Left kidney (tissue), 1 donor: ENCODE measurements at regions not wholly inside any gene's neighbourhood (a gene's known extent, or its start where the extent isn't known, plus 50 kb on each side); places are given as distances from the start of the nearest gene placed in this dataset.

Experiments
- DNase-seq: peaks from one replicate; pipeline ENCODE4 v3.0.0-alpha.2; 2013

DNA sequence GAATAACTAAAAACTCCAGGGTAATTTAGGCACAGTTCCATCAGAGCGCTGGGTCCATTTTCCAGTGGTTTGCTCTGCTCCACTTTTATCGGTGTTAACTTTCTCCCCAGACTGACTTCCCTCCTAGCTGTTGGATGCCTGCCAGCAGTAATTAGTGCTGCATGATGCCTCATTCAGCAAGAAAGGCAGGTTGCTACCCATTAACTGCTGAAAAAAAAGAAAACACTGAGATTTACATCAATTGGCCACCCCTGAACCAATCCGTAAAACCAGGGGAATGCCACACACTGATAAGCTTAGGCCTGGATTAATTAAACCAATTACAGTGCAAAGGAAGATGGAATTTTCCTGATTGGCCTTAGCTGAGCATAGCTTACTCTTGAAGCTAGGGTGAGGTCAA is 182.4 kb upstream of the CXXC4 start:
- peak; percentile 80 for DNase-seq

GRCh38 chr4:104682311-104682710 is 187.6 kb upstream of the CXXC4 start:
- no peak for DNase-seq

GRCh38 chr4:104693601-104694201 is 199.0 kb upstream of the CXXC4 start:
- DNase-seq: no peak

DNA sequence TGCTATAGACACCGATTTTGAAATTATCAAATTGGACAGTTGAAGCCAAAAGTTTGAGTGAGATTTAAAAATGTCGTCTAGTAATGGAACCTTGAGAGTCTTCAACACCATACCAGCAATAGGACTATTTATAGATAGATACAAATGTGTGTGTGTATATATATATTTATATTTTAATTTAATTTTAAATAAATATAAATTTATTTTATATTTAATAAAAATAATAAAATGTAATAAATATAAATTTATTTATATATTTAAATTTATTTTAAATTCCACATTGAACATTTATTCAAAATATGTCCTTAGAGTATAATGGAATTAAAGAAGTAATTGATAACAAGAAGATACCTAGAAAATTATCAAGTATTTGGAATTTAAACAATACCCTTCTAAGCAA is 221.9 kb upstream of the CXXC4 start:
- no peak for DNase-seq

GRCh38 chr4:104719539-104720230 is 225.0 kb upstream of the CXXC4 start:
- no peak for DNase-seq

DNA sequence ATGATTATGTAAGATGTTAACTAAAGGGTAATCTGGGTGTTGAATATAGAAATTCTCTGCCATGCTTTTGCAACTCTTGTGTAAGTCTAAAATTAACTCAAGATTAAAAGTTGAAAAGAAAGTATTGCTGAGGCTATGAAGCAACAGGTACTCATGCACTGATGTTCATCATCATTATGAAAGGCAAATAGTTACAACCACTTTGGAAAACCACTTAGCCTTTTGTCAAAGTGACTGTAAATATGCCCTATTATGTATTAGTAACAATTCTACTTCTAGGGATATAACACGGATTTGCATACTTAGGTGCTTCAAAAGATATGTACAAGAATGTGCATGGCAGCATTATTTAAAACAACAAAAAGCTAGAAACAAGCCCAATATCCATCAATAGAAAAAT is 227.8 kb upstream of the CXXC4 start:
- no peak for DNase-seq

- no peak for DNase-seq
Measured at GRCh38 chr4:104726002-104726401, 231.3 kb upstream of the CXXC4 start.

- no peak for DNase-seq
Measured at GRCh38 chr4:104727643-104728042, 232.9 kb upstream of the CXXC4 start.

DNA sequence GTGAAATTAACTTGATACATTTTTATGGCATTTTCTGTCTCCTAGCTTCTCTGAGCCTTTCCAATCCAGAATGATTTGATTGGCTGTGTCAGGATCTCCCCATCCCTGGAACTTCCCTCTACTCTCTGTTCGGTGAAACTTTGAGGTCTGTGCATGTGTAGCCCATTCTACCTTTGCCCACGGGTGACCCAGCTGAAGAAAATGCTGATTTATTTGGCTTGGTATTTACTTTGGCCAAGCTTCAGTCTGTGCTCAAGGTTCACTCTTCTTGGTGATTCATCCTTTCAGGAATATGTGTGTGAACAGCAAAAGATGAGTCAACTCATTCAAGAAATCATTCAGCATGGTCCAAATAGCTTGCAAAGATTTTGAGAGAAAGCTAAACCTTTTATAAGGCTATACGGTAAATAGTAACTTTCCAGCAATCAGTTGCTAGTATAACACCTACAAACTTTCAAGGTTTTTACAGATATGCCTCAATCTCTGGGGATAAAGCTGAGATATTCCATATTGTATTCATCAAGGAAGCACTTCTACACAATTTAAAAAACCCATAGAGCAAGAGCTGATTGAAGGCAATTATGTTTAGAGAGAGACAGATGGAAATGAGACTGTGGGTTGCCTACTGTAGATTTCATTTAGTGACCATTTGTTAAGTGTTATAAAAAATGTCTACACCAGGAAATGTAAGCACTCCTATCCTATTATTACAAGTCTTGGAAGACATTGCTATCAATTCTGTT is 233.9 kb upstream of the CXXC4 start:
- no peak for DNase-seq

DNA sequence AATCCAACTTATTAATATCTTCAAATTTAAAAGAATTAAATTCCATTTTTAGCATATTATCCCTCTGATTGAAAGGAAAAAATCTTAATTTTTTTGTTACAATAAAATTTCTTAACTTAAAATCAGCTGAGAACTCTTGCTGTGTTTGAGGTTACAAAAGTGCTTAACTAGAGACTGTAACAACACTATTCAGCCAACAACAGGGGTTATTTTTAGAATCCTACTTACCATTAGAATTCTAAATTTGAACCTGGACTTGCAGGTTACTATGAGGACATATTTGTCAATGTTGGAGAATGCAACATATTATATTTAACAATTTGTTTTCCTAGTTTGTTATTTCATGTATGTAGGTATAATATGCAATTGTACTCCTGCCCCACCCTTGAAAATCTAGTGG is 238.1 kb upstream of the CXXC4 start:
- no peak for DNase-seq

GRCh38 chr4:104735174-104735573 is 240.5 kb upstream of the CXXC4 start:
- DNase-seq: no peak

DNA sequence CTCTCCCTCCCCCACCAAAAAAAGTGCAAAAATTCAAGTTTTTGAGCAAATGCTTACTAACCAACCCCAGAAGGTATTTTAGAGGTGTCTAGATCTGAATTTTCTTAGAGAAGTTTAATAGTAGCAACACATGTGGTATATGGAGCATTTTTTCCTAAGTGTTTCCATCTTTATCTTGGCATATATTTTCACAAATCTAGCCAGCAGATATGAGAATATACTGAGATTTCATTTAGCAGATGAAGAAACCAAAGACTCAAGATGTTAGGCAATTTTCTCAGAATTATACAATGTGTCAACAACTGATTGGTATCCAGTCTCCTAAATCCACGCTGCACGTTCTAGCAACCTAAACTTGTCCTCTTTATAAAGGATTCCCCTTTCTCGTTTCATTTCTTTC is 245.5 kb upstream of the CXXC4 start:
- no peak for DNase-seq

- no peak for DNase-seq
Measured at GRCh38 chr4:104743215-104743653, 248.5 kb upstream of the CXXC4 start.

GRCh38 chr4:104747635-104748034 is 252.9 kb upstream of the CXXC4 start:
- no peak for DNase-seq

GRCh38 chr4:104749062-104749461 is 254.4 kb upstream of the CXXC4 start:
- DNase-seq: no peak

DNA sequence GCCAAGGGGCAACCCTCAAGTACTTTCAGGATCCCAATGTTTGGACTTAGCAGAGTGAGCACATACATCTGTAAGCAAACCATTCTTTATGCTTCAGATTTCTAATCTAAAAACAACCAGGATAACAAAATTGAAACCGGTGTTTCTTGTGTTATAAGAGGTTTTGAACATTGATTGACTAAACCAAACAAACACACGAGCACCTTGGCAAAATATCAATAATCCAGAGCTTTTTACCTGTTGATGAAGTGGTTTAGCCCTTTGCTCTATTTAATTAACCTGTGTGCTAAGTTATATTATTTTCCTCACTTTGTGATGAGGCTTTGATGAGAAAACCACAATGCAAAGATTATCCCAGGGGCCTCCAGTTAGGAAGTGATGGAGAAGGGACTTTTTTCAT is 255.3 kb upstream of the CXXC4 start:
- DNase-seq: no peak

DNA sequence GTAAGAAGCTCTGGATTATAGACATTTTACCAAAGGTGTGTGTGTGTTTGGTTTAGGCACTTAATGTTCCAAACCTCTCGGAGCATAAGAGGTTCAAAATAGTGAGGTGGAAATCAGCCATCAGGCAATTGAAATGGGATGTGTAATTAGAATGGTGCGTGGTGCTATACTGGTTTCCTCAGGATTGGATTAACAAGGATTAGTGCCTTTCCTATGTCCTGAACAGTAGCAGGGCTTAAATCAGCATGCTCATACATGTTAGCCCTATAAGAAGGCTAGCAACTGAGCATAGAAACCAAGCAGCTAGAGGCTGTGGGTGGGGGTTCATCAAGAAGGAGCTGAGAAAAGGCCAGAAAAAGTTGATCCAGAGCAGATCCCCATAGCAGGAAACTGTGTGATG is 256.8 kb upstream of the CXXC4 start:
- no peak for DNase-seq

DNA sequence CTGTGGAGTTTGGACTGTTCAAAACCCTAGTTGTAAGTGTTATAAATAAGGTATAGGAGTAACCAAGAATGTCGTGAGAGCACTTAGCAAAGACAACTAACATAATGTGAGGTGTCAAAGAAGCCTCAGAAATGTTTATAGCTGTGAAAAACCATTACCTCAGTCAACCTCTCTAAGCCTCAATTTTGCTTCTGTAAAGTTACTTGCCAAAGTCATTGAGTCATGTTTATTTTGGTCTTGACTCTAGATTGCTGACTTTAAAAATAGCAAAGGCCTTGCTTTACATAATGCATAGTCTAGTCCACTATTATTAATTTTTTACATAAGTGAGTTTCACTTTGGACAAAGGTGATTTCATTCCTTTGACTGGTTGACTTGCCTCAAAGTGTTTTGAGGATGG is 257.6 kb upstream of the CXXC4 start:
- no peak for DNase-seq

GRCh38 chr4:104756837-104757236 is 262.1 kb upstream of the CXXC4 start:
- DNase-seq: no peak

- DNase-seq: no peak
Measured at GRCh38 chr4:104758574-104758973, 263.9 kb upstream of the CXXC4 start.

DNA sequence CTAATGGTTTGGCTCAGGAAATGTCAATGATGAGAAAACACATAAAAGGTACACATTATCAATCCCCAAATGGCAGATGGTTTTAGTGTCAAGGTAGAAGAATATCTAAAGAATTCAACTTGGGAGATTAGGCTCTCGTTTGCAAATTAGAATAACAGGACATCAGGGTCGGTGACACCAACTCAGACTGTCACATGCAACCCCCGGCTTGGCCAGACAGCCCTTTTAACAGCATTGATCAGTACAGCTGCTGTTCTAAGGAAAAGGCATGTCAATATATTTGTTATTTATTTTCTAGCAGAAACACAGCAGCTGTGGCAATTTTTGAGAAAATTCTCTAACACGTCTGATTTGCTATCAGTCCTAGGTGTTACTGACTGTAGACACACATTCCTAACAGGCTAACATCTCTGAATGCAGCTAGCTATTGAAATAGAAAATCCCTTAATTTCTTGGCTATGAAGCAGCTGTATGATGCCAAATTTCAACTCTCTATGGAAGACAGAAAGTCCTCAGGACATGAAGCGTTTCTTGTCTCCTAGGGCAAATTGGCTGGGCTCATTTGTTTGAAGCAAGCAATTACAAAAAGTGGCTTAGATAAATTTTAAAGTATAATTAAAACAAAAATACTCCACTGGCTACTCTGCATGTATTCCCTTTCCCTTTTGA is 269.0 kb upstream of the CXXC4 start:
- no peak for DNase-seq

- no peak for DNase-seq
Measured at GRCh38 chr4:104766676-104767075, 272.0 kb upstream of the CXXC4 start.

DNA sequence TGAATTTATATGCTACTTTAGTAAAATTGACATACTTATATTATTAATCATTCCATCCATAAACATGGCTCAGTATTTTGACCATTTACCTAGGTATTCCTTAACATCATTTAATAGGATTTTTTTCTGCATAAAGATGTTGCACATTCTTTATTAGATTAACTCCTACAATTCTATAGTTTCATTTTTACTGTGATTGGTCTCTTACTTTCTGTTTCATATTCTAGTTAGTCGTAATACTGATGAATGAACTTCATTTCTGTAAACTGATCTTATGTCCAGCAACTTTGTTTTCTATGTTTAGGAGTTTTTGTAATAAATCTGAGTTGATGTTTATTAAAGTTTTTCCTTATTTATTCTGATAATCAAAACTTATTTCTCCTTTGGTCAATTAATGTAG is 278.2 kb upstream of the CXXC4 start:
- DNase-seq: no peak
